Adipose tissue (tissue), 3 donors: ENCODE measurements at regions not wholly inside any gene's neighbourhood (a gene's known extent, or its start where the extent isn't known, plus 50 kb on each side); places are given as distances from the start of the nearest gene placed in this dataset.

ENCODE experiments used
- H3K27ac ChIP-seq: one replicate; pipeline ENCODE4 v1.5.1; 2013; ENCODE audit warnings: low read depth, low read length
- WGBS, 3 donors: extraction: QIAGEN DNeasy Blood & Tissue Kit; methylation state at CpG; one replicate each; pipeline ENCODE4 v1.1.7; 2013; 5-methylcytosine and 5-hydroxymethylcytosine counted together
- donor health status: healthy with polysubstance abuse.
- donor health status: Bipolar disorder and iron deficiency.
- donor health status: healthy.

DNA sequence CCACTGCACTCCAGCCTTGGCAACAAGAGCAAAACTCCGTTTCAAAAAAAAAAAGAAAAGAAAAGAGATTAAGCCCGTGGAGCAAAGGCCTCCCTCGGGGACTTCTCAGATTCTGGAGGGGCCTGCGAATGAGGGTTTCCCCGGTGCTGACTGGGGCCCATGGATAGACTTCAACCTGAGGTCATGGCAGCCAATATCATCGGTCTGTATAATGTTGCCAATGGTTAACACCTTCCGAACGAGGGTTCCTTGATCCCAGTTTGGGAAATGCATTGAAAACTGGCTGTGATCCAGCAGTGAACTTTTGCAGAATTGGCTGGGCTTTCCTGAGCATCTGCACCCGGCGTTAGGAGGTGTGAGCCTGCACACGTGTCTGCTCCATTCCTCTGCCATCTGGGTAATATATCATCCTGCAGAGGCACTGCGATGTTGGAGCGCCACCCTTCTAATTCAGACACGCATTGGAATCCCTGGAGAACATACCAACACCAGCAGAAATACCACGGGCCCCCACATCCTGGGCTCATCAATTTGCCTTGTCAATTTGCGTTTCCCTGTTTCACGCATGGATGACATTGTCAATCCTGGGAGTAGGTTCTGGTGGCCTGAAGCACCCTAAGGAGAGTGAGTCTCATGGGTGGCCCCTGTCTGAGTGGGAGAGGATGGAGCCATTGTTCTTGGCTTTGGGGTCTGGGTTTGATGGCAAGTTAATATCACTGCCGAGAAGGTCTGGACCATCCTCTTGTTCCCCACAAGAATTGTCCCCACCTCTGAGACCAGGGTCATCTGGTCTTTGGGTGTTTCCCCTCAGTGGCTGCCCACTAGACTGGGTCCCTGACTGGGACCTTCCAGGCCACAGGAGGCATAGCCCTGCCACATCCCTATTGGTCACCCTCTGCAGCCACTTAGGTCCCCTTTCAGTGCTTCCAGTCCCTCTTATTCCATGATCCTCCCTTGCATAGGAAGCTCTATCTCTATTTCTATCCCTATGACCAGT lies 441.0 kb downstream of the PTPRU start:
- no peak overlapping the region for H3K27ac ChIP-seq
- WGBS, 3 donors, result 46 to 59% (median 54%) methylated on average over 18 of the region's 18 CpGs

- H3K27ac ChIP-seq, result no peak overlapping the region
- WGBS, 3 donors, result 63 to 82% (median 70%) methylated on average over 3 to 4 of the region's 4 CpGs
Observed at GRCh38 chr1:29676496-29676895, 440.2 kb downstream of the PTPRU start.

- no peak overlapping the region for H3K27ac ChIP-seq
- 55 to 71% (median 59%) methylated on average over 12 of the region's 12 CpGs for WGBS, 3 donors
Observed at GRCh38 chr1:29675481-29676263, 439.4 kb downstream of the PTPRU start.

GRCh38 chr1:29674627-29675326 lies 438.5 kb downstream of the PTPRU start:
- H3K27ac ChIP-seq, result no peak overlapping the region
- WGBS, 3 donors, result 93% methylated on average over 6 of the region's 6 CpGs

GRCh38 chr1:29673669-29674626 lies 437.6 kb downstream of the PTPRU start:
- 70 to 85% (median 76%) methylated on average over 6 of the region's 6 CpGs for WGBS, 3 donors
- H3K27ac ChIP-seq, result no peak overlapping the region

GRCh38 chr1:29673228-29673500 lies 436.8 kb downstream of the PTPRU start:
- H3K27ac ChIP-seq, result no peak overlapping the region

DNA sequence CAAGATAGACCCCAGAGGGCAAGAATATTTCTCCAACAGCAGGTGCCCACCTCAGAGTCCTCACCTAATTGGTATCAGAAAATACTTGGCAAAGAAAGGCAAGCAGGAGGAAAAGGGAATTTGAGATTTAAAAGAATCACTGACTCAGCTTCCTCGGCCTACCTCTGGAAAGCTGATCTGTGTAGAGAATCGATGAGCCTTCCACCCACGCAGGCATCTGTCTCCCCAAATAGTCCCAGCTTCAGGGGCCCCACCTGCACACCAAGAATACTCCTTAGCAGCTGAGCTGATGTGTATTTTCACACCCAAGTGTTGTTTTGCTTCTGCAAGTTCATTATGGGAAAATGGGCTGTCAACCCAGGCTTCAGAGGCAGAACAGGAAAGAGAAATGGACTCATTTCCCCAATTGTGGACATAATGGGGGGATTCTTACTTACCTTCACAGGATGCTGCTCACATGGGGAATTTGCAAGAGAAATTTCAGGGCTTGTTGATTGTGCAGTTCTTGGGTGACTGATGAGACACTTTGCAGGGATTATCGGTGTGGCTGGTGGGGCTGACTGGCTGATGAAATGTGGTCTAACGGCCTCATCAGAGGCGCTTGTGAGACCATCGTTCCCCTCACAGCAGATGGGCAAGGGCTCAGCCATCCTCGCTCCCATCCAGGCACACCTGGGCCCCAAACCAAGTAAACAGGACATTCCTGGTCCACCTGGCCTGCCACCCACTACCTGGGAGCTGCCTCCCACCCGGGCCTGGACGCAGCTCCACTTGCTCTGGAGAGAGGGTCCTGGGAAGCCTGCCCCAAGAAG lies 436.3 kb downstream of the PTPRU start:
- 77 to 84% (median 83%) methylated on average over 10 of the region's 10 CpGs for WGBS, 3 donors
- no peak overlapping the region for H3K27ac ChIP-seq

DNA sequence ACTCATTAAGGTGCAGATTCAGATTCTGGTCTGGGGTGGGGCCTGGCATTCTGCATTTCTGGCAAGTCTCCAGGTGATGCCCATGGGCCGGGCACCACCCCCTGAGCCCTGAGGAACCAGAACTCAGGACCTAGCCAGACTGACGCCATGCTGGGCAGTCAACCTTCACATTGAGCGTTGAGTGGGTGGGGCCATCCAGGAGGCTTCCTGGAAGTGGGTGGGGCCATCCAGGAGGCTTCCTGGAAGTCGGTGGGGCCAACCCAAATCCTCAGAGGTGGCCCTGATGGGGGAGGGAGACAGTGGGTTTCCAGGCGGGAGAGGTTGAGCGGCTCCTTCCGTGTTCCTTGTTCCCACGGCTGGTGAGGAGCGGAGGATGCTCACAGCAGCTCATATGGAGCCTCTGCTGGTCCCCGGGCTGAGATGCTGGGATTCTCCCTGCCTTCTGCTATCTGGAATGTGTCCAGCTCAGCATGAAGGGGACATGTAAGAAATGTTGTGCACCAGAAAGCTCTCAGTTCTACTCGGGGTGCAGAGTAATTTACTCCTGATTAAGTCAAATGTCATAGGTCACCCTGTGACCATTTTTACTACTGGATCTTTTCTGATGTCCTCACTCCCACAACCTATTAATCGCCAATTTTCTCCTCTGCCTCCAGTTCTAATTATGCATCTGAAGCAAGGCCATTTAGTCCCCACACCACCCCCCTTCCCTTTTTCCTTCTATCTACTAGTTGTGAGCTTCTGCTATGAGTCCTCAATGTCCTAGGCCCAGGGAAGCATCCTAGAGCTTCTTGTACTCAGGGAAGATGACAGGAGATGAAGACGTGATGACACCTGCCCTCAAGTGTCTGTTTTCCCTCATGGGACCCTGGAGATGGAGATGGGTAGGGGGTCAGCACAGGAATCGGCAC lies 435.4 kb downstream of the PTPRU start:
- WGBS, 3 donors, result 77 to 82% (median 80%) methylated on average over 14 of the region's 14 CpGs
- H3K27ac ChIP-seq, result no peak overlapping the region

DNA sequence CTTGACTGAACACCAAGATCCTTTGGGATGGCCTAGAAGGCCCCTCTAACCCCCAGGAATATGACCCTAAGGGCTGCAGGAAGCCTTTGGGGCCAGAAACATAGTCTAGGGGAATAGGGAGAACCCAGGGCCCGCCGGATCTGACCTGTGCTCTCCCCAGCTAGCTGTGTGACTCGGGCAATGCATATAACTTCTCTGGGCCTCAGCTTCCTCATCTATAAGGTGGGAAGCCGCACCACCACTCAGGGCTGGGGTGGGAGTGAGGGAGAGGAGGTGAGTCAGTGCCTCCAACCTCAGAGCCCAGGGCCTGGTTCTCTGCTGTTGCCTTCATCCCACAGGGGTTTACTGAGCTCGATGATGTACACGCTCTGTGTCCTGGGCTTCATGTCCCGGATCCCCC lies 434.4 kb downstream of the PTPRU start:
- H3K27ac ChIP-seq, result no peak overlapping the region
- WGBS, 3 donors, result 86 to 90% (median 89%) methylated on average over 7 of the region's 7 CpGs

DNA sequence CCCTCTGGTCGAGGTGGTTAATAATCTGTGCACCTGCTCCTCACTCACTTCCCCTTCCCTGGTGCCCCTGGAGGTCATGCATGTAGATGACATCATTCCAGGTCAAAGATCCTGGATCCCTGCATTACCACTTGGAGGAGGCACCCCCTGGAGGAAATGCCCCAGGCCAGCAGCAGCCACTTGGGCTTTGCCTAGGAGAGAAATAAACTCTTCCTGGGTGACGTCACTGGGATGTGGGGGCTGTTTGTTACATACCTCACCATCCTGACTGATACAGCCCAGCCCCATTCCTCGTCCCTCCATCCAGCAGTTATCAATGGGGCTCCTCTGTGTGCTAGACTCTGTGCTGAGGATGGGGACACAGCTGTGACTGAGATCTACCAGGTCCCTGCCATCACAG lies 433.6 kb downstream of the PTPRU start:
- H3K27ac ChIP-seq, result no peak overlapping the region
- 62 to 82% (median 67%) methylated on average over 3 of the region's 3 CpGs for WGBS, 3 donors

GRCh38 chr1:29669158-29669871 lies 433.0 kb downstream of the PTPRU start:
- H3K27ac ChIP-seq, result no peak overlapping the region
- WGBS, 3 donors, result 66 to 75% (median 73%) methylated on average over 10 of the region's 10 CpGs

GRCh38 chr1:29668551-29669157 lies 432.3 kb downstream of the PTPRU start:
- H3K27ac ChIP-seq, result no peak overlapping the region
- 65 to 80% (median 79%) methylated on average over 7 of the region's 7 CpGs for WGBS, 3 donors

- WGBS, 3 donors, result 81 to 89% (median 83%) methylated on average over 2 of the region's 2 CpGs
- H3K27ac ChIP-seq, result no peak overlapping the region
Observed at GRCh38 chr1:29667951-29668350, 431.6 kb downstream of the PTPRU start.

GRCh38 chr1:29664711-29665110 lies 428.4 kb downstream of the PTPRU start:
- H3K27ac ChIP-seq, result no peak overlapping the region
- WGBS, 3 donors, result 81 to 97% (median 88%) methylated on average over 2 of the region's 2 CpGs

GRCh38 chr1:29658688-29659087 lies 422.4 kb downstream of the PTPRU start:
- WGBS, 3 donors, result 71 to 89% (median 83%) methylated on average over 1 of the region's 1 CpG
- H3K27ac ChIP-seq, result no peak overlapping the region
